Left ventricle myocardium superior (tissue), 1 donor: ENCODE measurements at regions not wholly inside any gene's neighbourhood (a gene's known extent, or its start where the extent isn't known, plus 50 kb on each side); places are given as distances from the start of the nearest gene placed in this dataset.

Experiments used
- ATAC-seq: fragments of 200-7000 bp; cut with Tn5 transposase; one replicate; pipeline ENCODE4 v1.9.1; 2020; ENCODE audit warnings: mild to moderate bottlenecking, moderate library complexity
- DNase-seq: peaks from one replicate; pipeline ENCODE4 v3.0.0-alpha.2; 2020
- intact Hi-C: fragments of 100-400 bp; cut with micrococcal nuclease; formaldehyde crosslinking; loops from one replicate; pipeline ENCODE4 v1.11.0; 2022
- donor health status: DM: no; HTN: yes; CAD: no; lungs with severe emphysema.

DNA sequence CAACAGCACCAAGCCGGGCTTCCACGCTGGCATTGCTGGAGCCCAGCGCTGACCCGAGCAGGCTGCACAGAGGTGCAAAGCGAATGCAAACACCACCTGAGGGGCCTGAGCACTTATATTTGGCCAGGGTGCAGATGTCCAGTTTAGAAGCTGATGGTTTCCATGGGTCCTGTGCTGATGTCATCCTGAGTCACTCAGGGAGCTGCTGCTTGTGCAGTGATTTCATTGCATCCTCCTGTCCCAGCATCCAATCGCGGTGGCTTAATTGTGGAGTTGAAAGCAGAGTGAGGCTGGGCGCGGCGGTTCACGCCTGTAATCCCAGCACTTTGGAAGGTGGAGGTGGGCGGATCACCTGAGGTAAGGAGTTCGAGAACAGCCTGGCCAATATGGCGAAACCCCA lies 410.2 kb upstream of the KLF6 start:
- intact Hi-C loops, result no loop called here
- DNase-seq (no peak), ATAC-seq (no peak)

DNA sequence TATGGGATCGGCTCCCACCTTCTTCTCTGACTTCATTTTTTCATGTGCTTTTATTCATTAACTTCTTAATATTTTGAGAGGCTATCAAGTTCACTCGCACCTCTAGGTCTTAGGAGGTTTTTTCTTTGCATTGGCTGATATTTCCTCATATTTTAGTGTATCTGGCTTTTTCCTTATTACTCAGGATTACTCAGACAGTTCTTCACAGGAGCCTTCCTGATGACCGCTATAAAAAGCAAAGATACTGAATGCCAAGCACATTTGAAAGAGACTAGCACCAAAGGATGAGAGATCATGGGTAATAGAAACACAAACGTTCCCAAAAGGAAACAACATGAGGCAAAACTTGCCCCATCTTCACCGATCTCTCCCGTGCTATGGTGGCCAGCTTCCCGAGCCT lies 409.2 kb upstream of the KLF6 start:
- intact Hi-C loops, result no loop called here
- ATAC-seq (no peak), DNase-seq (no peak)

DNA sequence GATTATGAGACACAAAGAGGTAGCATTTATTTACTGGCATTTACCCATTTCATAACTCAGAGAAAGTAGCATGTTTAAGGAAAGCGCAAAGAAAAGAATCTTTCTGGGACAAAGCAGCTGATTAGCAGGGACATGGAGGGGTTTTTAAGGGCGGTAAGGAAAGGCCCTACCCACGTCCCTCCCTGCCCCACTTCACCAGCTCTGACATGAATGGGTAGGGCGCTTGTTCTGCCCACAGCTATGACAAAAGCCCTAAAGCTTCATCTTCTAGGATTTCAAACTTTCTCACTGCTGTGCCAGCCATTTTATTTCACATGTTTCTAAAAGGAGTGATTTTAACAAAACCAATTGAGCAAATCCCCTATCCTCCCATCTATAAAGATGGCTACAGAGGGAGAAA lies 406.9 kb upstream of the KLF6 start:
- ATAC-seq, result no peak
- DNase-seq, result no peak
- intact Hi-C loops, result no loop called here

DNA sequence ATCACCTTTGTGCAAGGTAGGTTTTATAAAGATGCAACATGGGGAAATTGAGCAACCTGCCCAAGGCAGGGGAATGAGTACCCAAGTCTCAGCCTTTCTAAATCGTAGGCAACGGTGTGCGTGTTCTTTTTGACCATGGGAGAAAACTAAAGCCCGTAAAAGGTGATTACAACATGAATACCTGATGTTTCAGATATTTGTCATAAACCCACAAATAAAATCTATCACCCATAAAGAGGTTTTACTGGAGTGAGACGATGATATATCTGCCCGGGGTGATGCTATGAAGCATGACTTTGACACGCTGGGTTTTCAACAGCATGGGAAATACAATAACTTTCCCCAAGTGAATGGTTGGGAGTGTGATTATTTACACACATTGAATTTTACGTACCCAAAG lies 406.3 kb upstream of the KLF6 start:
- ATAC-seq (no peak), DNase-seq (no peak)
- intact Hi-C loops, result no loop called here

DNA sequence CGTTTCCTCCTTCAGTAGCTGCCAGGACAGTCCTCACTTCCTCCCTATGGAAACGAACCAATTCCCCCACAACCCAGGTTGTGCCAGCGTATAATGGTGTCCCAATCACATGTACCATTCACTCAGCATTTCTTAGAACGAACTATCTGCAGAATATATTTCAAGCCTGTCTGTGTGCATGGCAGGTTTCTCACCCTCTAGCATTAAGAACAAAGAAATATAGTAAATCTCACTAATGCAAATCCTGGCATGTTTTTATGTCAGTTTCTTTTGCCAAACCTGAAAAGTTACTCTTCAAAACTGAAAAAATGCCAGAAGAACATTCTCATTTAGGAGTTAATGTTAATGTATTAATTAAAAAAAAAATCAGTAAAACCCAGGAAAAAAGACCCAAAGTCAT lies 405.9 kb upstream of the KLF6 start:
- intact Hi-C loops, result no loop called here
- DNase-seq (no peak), ATAC-seq (no peak)

DNA sequence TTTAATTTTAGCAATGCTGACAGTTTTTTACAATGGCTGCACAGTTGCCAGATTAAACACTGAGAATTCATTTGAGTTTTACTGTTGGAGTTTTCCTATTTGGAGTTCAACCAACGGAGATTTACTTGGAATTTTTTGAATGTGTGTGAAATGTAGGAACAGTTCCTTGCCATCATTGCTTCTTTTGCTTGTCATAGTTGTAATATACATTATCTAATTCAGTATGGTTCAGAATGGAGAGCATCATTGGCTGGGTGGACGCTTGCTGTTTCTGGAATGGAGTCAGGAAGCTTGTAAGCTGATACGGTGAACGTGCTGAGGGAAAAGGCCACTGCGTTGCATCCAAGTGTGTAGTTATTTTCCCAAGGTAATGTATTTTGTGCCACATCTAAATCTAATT lies 404.3 kb upstream of the KLF6 start:
- DNase-seq (no peak), ATAC-seq (no peak)
- intact Hi-C loops, result no loop called here

DNA sequence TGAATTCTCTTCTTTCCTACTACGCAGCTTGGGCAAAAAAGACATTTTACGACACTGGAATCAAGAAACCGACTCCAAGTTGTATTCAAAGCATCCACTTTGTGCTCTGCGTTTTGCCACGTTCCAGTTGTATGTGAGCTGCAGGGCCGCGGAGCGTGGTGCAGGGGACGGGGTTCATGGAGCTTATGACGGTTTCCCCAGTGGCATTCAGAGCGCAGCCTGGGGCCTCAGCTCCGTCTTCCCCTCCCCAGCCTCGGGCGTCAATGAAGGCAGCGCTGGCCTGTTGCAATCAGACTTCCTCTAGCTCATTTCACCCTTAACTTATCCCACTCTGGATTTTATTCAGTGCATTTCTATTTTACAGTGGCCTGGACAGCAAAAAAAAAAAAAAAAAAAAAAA lies 403.4 kb upstream of the KLF6 start:
- ATAC-seq, result no peak

DNA sequence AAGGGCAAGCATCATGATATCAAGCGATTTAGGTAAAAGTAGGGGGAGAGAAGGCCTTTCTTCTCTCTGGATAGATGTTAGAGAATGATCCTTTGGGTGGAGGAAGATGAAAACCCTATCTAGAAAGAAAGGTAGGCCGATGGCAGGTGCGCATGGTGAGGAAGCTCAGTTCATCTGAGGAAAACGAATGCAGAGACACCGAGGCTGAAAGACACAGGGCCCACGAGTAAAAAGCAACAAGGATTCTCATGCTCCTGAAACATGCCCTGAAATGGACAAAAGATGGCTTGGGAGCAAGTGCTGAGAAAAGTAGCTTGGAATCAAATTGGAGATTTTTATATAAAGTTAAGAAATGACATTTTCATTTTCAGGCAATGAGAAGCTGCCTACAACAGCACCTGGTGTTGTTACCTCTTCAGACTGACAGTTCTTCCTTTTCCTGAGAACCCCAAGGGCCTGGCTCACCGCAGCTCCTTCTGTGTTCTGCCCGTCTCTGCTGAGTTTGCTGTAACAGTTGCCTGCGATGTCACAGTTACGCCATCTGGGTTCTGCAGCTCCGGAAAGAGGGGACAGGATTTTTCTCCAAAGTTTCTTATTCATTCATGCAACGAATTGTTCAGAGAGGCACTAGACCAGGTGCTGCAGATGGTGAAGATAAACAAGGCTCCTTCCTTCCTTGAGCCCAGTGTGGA lies 402.0 kb upstream of the KLF6 start:
- intact Hi-C loops, result no loop called here
- DNase-seq, result no peak
- ATAC-seq, result no peak

More for the DNA sequence above, 403.4 kb upstream of the KLF6 start:
- DNase-seq, result no peak
- intact Hi-C loops, result no loop called here

DNA sequence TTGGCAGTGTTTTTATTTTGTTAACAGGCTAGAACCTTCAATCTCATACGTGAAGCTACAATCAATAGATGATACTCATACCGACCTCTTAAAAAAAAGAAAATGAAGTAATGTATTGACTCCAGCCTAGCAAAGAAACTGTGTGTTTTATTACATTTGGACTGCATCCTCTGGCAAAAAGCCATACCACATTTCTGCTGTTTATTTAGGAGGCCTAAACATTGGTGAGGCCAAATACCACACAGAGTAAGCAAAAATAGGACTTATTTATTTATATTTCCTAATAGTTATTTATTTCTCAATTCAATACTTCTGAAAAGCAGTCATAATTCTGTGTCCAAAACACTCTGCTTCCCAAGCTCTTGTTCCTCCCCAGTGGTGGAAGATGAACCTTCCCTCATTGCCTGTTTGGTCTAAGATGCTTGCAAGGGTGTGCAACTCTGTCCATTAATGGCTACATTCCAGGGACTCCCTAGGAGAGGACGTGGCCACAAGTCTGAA lies 398.8 kb upstream of the KLF6 start:
- ATAC-seq (no peak), DNase-seq (no peak)
- intact Hi-C loops, result no loop called here

DNA sequence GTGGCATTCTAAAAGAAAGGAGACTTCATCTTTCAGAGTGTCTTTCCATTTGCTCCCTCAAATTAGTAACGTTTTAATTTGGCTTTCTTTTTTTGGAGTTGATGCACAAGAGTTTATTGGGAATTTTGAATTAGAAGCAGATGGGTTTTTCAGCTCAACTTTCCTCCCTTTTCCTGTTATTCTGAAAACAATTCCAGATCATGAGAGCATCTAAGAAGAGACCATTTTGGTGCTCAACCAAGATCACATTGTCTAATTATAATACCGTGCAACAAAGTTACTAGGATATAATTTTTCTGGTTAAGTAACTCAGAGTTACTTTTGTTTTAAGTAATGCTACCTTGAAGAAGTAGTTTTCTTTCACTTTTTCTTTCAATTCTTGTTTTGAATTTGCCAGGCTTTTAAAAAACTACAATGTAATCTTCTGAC lies 396.6 kb upstream of the KLF6 start:
- ATAC-seq, result no peak
- intact Hi-C loops, result no loop called here
- no peak for DNase-seq

DNA sequence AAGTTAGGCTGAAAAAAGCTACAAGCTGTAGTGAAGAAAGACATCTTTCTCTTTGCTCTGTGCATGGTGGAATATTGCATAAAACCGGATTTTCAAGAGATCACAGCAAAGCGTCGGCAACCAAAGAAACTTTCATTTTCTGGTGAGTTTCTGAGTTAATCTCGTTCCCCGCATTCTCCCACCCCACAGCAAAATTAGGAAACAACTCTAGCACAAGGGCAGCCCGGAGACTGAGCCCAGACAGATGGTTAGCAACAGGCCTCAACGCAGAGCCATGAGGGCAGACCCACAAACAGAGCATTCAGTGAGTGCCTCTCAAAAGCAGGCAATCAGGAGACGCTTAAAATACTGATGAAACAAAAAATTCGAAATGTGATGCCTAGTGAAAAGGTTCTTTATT lies 396.1 kb upstream of the KLF6 start:
- intact Hi-C loops, result no loop called here
- ATAC-seq (no peak), DNase-seq (no peak)

DNA sequence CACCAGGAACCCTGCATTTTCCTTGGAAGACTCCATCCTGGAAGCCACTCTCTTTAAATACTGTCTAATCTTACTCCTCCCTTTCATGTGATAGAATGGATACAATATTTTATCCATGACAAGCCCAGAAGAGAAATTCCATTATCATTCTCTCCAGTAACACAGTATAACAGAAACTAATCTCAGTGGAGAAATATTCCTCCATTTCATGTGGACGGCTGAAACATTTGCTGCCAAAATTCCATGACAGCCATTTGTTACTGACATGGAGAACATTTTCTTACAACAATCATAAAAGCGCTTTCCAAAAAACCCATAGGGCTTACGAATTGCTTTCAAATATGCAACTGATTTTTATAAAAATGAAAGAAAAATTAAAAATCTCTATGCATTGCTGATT lies 392.8 kb upstream of the KLF6 start:
- ATAC-seq (no peak), DNase-seq (no peak)
- intact Hi-C loops, result no loop called here

DNA sequence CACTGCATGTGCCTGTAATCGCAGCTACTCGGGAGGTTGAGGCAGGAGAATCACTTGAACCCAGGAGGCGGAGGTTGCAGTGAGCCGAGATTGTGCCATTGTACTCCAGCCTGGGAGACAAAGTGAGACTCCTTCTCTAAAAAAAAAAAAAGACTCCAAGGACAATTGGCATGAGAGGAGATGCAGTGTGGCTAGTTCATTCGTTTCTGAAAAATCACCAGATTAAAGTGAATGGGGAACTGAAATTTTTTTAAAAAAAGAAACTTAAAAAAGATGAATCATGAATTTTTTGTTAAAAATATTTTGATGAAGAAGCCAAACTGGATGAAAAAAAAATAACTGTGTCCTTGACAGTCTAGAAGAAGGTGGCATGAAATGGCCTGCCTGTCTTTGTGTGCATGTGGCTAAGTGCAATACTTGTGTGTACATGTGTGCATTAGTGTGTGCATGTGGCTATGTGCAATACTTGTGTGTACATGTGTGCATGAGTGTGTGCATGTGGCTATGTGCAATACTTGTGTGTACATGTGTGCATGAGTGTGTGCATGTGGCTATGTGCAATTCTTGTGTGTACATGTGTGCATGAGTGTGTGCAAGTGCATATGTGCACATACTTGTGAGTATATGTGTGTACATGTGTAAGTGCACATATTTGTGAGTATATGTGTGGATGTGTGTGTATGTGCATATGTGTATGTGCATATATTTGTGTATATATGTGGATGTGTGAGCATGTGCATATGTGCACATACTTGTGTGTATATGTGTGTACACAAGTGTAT lies 391.7 kb upstream of the KLF6 start:
- ATAC-seq, result peak; percentile 46

DNA sequence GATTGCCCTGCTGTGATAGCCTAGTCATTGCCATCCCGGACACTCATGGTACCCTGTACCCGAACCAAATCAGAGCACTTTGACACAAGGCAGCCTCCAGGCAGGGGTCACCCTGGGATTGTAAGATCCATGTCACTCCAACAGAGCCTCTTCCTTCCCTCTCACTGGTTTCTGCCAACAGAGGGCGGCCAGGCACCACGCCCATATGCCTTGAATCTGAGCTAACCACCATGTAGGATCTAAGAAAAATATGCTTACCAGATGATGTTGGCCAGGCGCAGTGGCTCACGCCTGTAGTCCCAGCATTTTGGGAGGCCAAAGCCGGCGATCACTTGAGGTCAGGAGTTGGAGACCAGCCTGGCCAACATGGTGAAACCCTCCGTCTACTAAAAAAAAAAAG lies 389.2 kb upstream of the KLF6 start:
- DNase-seq, result no peak
- intact Hi-C loops, result no loop called here
- peak; percentile 34 for ATAC-seq

More for the DNA sequence above, 391.7 kb upstream of the KLF6 start:
- intact Hi-C loops, result no loop called here
- DNase-seq, result no peak

DNA sequence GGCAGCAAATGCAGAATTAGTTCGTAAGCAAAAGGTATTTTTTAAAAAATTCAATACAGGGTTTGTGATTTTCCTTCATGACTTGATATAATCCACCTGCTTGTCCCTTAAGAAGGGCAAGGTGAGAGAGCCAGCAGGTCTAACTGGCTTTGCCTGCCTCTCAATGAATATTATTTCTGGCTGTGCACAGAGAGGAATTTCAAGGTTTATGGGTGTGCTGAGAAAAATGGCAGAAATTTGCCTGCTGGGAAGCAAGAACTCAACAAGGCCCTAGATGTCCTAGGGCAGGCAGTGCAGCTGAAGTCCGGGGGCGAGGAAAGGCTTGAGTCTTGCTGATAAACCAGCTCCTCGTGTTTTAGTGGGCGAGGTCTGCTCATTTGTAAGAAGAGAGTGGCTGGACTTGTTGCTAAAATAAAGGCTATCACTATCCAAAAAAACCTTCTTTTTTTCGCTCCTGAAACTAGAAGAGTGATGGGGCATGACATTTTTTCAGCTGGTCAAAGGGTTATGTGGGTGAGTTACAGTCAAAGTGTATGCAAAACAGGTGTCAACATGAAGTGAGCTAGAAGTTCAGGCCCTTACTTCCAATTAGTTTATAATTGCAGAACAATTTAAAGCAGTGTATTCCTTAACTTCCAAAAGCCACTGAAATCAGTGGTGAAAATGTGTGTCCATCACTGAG lies 385.8 kb upstream of the KLF6 start:
- ATAC-seq, result no peak
- no peak for DNase-seq
- intact Hi-C loops, result no loop called here

DNA sequence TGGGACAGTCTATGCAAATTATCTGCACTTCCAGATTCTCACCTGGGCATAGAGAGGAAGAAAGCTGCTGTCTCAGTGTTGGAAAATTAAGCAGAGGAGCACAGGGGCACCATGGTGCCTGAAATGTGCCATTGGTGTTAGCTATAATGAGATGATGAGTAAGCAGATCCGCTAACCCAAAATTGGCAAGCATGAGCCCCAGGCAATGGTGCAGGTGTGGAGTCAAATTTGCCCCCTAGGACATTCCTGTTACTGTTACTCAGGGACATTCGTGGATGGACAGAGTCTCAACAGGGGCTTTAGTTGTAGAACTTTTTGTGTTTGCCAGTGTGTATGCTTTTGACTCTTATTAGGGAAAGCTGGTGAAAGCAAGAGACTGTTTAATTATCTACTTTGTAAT lies 385.2 kb upstream of the KLF6 start:
- DNase-seq, result no peak
- intact Hi-C loops, result no loop called here
- ATAC-seq, result no peak

DNA sequence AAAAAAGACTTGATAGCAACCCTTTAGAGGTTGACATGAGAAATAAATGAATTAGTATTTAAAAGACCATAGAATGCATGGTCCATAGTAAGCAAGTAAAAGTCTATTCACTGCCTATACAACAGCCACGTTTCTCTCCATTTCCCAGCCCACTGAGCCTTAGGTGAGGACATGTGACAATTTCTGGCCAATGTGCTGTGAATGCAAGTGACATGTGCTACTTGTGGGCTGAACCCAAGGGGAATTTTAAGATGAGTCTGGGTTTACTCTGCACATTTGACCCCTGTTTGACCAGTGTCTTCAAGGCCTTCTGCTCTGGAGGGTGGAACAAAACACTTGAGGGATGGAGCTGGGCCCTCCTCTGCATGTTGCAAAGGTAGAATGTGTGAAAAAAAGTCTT lies 384.4 kb upstream of the KLF6 start:
- intact Hi-C loops, result no loop called here
- ATAC-seq, result no peak
- no peak for DNase-seq

DNA sequence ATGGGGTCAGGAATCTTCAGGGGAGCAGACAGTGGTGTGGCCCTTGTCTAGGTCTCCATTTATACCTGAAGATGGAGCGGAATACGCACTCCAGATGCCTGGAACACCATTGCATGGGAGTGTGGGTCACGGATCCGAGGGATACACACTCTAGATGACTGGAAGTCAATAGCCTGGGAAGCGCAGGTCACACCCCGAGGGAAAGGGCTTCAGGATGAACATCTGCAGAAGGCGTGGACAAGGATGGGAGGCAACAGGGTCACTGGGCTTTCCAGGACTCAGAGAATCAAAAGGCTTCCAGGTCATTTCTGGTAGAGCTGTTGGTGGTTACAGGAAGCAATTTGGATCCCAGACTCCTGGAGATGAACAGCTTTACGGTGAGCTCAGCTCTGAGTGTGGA lies 382.2 kb upstream of the KLF6 start:
- intact Hi-C loops, result no loop called here
- DNase-seq, result no peak
- ATAC-seq, result no peak

DNA sequence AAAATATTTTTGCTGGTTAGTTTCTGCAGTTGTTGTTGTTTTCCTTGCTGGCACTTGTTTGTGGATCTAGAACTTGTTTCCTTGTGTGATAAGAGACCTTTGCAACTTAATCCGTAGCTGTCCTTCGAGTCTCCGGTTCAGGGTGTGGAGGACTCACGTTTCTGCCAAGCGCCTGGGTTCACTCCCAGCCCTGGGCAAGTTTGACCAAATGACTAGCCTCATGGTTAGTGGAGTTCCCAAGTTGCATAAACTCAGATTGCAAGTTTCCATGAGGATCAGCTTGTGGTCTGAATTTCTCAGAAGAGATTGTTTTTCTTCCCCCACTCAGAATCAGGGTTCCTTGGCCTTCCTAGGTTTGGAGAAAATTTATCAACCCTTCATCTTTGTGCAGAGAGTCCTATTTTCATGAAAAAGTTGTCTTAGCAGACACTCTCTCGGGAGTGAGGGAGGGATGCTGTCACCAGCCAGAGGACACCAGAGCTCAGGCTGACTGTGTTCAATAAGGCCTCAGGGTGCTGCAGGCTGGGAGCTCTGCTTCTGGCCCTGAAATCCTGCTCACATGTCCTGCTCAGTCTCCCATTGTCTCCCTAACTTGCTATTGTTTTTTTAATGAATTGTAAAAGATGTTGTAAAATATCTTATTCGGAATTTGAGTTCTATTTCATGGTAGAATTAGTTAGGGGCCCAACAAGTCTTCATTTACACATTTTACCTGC lies 377.7 kb upstream of the KLF6 start:
- DNase-seq (no peak), ATAC-seq (no peak)
- intact Hi-C loops, result no loop called here

DNA sequence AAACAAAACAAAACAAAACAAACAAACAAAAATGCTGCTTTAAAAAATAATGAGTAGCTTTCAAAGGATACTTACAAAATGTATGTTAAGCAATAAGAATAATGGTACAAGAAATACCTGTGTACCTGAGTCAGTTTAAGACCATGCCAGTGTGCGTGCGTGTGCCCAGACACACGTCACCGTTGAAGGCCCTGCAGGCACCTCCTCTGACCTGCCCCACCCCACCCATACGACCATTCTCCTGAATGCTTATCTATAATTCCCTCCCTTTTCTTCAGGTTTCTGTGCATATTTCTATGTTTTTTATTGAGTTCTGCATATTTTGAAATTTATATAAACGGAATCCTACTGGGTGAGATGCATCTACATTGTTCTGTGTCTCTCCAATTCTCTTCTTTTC lies 374.2 kb upstream of the KLF6 start:
- intact Hi-C loops, result no loop called here

More for the DNA sequence above, 374.2 kb upstream of the KLF6 start:
- ATAC-seq, result no peak
- DNase-seq, result no peak
